NCI-H2196 (cell line): ENCODE measurements at regions not wholly inside any gene's neighbourhood (a gene's known extent, or its start where the extent isn't known, plus 50 kb on each side); places are given as distances from the start of the nearest gene placed in this dataset.

Source experiments
- DNase-seq: peaks from one replicate; lab custom pipeline; 2025; ENCODE audit not compliant: unreplicated experiment; lab: John Stamatoyannopoulos, UW

DNA sequence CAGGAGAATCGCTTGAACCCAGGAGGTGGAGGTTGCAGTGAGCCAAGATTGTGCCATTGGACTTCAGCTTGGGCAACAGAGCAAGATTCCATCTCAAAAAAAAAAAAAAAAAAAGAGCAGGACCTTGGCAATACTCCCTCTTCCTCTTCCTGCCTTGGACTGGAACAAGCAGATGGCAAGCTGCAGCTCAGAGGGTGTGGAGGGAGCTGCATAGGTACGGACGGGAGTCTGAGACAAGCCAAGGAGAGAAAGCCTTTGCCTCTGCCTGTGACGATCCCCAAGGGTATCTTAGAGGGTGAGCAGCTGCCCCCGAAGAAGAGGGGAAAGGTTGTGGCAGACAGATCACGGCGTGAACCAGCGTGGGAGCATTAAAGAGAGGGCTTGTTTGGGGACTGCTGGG lies 109.2 kb downstream of the AIPL1 start:
- no peak for DNase-seq

DNA sequence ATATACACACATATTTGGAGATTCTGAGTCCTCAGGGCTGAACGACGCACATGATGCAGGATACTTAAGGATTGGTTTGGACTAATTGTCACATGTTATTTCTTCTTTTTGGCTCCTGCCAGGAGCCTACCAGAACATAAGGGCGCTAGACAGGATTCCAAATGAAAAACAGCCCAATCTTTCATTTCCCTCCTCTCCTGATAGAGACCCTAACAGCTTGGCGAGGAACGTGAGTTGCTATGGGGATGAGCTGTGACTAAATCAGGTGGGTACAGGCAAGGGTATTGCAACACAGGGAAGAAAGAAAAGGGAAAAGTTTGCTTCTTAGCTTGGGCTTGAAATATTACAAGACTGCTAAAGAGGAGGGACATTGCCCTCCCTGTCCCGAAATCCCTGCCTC lies 109.9 kb downstream of the AIPL1 start:
- no peak for DNase-seq

DNA sequence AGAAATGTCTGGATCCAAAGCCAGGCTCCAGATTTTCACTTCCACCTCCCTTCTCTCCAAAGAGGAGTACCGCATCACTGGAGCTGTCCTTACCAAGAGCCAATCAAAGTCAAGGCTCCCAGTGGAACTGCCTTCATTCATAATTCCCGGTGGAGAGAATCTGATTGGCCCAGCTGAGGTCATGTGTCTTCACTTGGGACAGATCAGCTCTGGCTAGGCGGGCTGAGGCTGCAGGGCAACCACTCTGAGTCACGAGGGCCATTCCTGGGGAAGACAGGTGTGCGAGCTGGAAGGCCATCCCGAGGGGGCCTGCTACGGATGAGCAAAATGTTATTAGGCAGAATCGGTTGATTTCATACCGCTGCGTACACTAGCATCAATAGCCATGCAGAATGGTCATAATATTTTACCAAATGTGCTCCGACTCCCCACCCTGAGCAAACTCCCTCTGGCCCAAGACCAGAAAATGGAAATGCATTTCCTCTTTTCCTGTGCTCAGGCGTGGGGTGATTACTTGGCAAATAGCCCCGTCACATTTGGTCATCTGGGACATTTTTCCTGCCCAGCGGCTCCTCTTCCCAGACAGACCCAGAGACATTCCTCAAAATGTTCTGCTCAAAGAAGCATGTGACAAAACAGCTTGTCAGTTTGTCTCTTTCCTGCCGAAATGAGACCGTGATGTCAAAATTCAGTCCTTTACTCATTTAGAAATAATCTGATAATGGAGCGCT lies 111.1 kb downstream of the AIPL1 start:
- no peak for DNase-seq

DNA sequence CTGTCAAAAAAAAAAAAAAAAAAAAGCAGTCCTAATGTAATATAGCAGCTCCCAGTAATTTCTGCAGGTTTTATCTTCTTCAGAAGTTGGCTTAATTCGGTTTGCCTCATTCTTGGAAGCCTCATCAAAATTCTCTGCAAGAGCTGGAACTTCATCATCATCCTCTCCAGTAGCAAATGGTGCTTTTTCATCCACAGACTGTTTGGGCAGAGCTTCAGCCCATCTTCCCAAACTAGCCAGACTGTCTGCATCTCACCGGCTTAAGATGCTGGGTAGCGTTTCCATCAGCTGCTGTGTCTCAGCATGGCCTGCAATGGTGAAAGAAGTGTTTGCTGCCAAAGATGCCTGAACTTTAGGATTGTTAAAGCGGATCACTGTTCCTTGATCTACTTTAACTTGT lies 112.6 kb downstream of the AIPL1 start:
- no peak for DNase-seq

DNA sequence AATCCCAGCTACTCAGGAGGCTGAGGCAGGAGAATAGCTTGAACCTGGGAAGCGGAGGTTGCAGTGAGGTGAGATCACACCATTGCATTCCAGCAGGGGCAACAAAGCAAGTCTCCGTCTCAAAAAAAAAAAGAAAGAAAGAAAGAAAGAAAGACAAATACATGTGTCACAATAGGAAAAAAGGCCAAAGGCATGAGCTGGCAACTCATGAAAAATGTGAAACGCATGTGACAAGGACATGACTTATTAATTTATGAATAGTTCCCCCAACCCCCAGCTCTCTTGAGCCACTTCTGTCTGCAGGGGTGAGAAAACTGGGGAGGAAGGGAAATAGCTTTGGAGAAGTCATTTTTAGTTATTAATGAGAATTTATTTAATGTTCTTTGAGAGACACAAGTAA lies 120.6 kb downstream of the AIPL1 start:
- no peak for DNase-seq

DNA sequence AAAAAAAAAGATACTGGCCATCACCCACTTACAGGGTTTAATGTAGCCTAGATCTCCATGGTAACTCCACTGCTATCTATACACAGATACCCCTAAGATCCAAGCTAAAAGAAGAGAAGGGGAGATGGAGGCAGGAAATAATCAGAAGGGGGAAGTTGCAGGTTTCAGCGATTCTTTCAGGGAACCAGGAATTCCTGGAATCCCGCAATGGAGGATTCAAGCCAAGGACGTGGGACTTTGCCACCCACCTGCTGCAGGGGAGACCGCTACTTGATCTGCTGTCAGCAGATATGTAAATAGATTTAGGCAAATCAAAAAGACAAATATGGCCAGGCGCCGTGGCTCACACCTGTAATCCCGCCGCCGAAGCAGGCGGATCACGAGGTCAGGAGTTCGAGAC lies 121.1 kb downstream of the AIPL1 start:
- no peak for DNase-seq

DNA sequence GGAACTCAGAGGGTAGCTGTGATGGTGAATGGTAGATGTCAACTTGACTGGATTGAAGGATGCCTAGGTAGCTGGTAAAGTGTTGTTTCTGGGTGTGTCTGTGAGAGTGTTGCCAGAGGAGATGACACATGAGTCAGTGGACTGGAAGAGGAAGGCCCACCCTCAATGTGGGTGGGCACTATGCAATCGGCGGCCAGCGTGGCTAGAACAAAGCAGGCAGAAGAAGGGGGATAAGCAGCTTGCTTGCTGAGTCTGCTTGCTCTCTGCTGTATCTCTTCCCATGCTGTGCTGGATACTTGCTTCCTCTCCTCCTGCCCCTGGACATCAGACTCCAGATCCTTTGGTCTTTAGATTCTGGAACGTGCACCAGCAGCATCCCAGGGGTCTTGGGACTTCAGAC lies 128.1 kb downstream of the AIPL1 start:
- DNase-seq = no peak

DNA sequence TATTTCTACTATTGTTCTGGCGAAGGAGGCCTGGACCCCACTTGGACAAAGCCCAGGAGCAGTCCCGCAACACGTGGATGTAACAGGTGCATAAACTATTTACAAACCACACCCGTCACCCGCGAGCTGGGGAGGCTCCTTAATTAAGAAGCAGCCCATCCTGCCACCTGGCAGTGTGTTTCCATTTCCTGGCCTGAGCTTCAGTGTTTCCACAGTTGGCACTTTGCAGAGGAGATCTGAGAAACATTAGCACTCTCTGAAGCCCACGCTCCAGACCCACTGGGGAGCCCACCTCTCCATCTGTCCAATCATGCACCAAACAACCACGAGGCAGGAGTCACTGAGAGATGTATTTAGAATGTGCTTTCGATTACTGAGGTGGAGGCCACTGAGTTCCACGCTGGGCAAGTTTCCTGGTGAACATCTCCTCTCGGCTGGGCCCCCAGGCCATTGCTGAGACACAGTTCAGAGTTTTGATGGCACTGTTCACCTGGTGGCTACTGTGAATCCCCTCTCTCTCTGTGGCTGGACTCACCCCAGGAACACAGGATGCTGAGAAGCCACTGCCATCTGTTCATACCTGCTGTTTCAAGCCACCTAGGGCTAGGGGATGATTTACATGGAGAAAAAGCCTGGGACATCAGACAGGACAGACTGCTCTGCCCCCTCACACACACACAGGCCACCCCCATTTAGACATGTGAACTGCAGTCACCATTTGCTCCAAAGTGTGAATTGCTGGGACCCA lies 129.1 kb downstream of the AIPL1 start:
- DNase-seq = peak; percentile 7

DNA sequence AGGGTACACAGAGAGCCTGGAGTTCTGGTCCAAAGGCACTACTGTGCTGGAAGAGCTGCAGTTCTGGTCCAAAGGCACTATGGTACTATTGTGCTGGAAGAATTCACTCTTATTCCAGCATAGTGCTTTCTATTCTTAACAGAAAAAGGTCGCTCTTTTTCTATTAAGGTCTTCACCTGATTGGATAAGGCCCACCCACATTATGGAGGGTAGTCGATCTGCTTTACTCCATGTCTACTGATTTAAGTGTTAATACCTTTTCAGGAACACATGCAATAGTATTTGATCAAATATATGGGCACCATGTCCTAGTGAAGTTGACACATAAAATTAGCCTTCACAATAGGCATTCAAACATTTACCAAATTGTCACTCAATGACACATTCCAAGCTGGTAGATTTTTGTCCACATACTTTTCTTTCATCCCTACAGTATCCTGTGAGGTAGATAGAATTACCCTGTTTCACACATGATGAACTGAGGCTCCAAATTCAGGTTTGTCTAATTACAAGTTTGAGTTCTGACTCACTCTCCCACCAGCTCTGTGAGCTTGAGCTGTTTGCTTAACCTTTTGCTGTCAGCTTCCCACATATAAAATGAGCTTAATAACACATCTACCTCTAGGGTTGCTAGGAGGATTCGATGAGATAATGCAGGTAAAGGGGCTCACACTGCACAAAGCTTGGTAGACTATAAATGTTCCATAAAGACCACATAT lies 129.9 kb downstream of the AIPL1 start:
- DNase-seq = no peak

DNA sequence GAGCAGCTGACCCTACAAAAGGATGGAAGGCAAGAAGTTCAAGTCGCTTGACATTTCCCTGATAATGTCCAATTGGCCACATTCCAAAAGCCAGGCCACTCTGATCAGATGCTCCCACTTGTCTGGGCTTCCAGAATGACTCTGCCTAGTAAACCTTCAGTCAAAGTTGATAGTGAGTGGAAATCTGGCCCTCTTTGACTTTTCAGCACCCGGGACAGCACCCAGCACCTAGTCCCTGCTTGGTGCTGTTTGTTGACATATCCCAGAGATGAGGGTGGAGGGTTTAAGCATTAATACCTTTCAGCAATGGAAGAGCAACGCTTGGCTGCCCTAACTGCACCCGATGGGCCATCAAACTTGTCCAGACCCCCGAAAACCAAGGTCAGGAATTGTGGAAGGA lies 131.3 kb downstream of the AIPL1 start:
- DNase-seq = no peak

DNA sequence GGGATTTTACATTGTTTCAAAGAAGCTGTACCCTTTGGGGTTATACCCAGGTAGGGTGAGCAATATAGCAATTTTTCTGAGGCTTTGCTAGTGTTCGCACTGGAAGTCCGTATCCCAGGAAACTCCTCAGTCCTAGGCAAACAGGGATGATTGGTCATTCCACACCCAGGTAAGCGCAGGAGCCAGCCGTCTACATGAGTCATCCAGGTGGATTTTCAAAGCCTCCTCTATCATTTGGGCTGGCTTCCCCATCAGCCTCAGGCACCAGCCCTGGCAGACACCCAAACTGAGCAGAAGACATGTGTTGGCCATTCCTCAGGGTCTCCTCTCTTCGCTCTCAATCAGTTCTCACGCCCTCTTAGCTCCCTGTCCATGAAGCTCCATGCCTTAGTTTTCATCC lies 135.6 kb downstream of the AIPL1 start:
- no peak for DNase-seq

DNA sequence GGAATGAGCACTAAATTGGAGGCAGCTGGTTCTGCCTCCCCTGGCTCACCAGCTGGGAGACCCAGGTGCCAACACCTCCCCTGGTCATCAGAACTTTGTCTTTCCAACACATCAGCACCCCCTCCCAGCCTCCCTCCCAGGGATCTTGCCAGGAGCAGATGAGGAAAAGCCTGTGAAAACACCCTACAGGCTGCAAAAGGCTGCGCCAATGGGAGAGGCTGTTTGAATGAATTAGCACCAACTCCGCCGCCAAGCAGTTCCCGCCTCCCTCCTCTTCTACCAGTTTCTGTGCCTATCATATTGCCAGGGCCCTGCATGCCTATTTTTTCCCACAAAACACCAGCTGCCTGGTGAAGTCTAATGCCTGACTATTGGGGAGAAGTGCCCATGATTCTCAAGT lies 137.0 kb downstream of the AIPL1 start:
- no peak for DNase-seq

DNA sequence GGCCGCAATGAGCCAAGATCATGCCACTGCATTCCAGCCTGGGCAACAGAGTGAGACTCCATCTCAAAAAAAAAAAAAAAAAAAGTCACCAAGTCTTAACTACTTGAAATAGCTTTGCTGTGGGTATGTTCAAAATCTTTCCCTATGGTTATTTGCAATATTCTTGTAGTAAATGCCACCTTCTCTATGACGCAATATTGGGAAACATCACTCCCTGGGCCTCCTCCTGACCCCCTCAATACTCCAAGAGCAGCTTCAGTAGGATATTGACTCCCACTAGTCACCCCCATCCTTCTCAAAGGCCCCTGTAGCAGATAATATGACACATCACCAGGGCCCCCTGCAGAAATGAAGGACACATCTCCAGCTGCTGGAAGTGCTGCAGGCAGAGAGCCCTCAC lies 137.8 kb downstream of the AIPL1 start:
- DNase-seq = no peak

DNA sequence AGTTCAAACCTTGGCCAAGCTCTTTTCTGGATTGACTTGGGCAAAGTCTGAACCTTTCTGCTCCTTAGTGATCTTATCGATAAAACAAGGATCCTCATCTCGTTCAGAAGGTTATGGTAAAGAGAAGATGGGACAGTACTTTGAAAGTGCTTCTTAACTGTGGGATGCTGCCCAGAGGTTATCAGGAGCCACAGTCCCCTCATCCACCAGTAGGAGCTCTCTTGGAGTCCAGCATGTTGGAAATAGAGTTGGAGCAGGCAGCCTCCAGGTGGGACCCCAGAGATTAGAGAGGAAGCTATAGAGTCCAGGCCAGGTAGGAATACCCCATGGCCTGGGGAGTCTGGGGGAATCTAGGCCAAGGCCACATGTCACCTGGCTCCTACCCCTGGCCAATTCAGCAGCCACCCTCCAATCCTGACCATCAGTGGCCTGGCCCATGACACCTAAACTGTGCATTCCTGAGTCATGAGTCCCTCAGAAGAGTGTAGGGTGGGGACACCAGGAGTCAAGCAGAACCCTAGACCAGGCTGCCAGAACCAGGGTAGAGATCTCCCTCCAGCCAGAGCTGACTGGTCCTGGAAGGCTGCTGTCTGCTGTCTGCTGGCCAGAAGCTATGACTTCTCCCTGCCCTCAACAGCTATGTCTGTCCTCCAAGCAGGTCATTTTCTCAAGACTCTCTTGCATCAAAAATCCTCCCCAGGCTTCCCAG lies 144.3 kb downstream of the AIPL1 start:
- DNase-seq = no peak

DNA sequence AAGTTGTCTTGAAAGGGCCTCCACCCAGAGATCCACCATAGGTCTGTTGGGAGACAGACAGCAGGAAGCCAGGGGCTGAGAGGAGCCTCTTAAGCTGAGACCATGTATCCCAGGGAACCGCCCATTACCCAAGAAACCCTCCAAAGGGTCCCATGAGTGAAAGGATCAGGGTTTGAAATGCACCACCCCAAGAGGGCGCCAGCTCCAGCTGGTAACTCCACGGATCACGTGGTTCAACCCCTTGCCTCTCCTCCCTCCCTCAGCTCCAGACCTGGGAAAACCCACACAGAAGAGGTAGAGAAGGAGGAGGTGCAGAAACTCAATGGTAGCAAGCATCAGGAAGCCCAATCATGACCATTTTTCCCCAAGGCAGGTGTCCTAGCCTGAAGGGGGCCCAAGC lies 148.7 kb downstream of the AIPL1 start:
- no peak for DNase-seq

DNA sequence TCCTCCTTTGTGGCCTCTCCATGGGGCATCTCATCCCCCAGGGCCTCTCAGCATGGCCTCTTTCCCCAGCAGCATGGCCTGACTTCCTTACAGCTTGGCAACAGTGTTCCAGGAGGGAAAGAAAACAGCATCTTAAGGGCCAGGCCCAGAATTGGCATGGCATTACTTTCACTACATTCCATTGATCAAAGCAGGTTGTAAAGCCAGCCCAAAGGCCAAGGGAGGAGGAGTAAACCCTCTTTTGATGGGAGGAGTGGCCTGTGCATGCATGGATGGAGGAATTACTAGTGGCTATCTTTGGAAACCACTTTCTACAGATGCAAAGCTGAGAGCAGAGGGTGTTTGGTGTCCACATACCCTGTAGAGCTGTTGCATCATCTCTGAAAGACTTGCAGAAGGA lies 149.4 kb downstream of the AIPL1 start:
- DNase-seq = no peak

DNA sequence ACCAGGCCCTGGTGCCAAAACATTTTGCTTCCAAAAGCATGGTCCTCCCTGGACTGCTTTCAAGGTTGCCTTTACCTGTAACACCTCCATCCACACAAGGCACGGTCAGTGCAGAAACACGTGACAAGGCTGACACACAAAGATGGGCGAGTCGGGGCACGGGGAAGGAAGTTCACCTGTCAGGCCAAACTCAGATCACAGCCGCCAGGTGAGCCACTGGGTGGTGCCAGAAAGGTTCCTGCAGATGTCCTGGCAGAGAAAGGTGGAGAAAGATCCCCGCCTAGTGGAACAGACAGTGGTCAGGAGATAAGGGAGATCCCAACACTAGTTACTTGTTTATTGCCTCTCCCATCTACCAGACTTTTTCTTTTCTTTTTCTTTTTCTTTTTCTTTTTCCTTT lies 155.3 kb downstream of the AIPL1 start:
- peak; percentile 45 for DNase-seq

DNA sequence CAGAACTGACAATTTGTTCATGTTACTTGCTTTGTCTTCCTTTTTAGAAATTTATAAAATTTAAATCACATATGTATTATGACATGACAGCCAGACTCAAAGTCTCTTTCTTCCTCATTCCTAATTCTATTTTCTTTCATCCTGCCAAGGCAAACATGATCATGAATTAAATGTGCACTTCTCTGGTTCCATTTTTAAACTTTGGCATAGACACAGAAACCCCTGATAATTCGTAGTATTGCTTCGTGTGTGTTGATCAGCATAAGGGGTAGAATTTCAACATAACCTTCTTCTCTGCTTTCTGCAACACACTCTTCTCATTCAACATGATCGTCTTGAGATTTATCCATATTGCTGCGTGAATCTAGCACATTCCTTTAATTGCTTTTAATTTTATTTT lies 156.5 kb downstream of the AIPL1 start:
- DNase-seq = no peak

DNA sequence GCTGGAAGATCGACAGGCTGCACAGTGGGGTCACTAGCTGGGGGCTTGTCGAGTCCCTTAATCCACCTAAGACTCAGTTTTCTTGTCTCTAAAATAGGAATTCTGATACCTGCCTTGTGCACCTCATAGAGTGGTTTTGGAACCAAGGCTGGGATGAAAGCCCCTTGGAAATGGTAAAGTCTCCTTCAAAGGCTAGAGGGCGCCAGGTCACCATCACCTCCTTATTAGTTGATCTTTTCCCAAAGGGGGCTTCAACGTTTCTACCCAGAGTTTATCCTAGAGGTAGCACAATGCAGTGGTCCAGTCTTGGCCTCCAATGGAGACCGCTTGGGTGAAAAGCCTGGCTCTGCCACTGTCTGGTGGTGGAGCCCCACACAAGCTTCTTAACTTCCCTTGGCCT lies 158.2 kb downstream of the AIPL1 start:
- no peak for DNase-seq

DNA sequence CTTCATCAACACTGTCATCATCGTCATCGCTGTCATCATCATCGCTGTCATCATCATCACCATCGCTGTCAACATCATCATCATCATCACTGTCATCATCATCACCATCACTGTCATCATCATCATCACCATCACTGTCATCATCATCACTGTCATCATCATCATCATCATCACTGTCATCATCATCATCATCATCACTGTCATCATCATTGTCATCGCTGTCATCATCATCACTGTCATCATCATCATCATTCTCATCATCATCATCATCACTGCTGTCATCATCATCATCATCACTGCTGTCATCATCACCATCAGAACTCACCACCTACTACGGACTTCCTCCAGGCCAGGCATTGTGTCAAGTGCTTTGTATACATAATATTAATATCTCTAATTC lies 160.6 kb downstream of the AIPL1 start:
- DNase-seq = no peak

DNA sequence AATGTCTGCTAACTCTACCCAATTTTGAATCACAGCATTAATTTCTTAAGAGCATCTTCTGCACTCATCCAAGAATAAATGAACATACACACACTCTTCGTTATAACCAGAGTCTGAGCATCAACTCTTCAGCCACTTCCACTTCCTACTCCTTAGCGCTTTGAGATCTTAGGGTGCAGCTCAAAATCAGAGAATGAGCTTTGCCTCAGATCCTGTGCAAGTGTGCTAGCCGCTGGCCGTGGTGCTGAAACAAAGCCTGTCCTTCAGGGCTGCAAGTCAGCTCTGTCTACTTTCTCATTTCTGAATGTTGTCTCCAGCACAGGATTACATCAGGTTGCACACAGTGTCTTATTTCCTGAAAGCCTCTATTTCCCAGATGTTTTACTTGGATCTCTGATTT lies 165.4 kb downstream of the AIPL1 start:
- no peak for DNase-seq

DNA sequence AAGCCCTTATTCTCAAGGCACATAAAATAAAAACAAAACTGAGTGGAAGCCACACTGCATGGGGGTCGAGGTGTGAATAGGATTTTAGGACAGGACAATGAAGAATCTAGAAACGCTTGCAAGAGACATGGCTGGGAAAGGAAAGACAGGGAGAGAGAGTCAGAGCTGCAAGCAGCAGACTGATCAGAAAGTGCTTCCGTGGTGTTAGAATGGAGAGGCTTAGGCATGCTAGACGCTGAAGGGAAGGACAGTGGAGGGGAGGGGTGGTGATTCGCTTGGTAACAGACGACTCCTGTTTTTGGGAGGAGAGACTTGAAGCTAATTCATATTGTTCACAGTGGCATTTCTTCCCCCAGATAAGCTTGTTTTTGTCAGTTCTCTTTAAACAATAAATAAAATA lies 173.5 kb downstream of the AIPL1 start:
- no peak for DNase-seq
